ENCODE measurements at regions not wholly inside any gene's neighbourhood (a gene's known extent, or its start where the extent isn't known, plus 50 kb on each side); places are given as distances from the start of the nearest gene placed in this dataset.
"Not testable (repeated sequence)": the region's sequence is repeated elsewhere in the genome, so short reads cannot be mapped to it uniquely, and the experiment has no call there.

GRCh38 chr3:40940651-40941050, 258.7 kb upstream of the CTNNB1 start:
- in situ Hi-C loops (cut with MboI; ENCODE audit: low sequenced_read_pairs, unreplicated experiment): no loop called here
- DNase-seq (ENCODE audit: low spot score): no peak
- TF ChIP-seq, protein P1, sequence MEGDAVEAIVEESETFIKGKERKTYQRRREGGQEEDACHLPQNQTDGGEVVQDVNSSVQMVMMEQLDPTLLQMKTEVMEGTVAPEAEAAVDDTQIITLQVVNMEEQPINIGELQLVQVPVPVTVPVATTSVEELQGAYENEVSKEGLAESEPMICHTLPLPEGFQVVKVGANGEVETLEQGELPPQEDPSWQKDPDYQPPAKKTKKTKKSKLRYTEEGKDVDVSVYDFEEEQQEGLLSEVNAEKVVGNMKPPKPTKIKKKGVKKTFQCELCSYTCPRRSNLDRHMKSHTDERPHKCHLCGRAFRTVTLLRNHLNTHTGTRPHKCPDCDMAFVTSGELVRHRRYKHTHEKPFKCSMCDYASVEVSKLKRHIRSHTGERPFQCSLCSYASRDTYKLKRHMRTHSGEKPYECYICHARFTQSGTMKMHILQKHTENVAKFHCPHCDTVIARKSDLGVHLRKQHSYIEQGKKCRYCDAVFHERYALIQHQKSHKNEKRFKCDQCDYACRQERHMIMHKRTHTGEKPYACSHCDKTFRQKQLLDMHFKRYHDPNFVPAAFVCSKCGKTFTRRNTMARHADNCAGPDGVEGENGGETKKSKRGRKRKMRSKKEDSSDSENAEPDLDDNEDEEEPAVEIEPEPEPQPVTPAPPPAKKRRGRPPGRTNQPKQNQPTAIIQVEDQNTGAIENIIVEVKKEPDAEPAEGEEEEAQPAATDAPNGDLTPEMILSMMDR (IDR thresholded peaks at IDR 0.05; ENCODE audit: borderline replicate concordance, control extremely low read depth, extremely low read depth, insufficient read depth, missing control alignments): no peak

DNA sequence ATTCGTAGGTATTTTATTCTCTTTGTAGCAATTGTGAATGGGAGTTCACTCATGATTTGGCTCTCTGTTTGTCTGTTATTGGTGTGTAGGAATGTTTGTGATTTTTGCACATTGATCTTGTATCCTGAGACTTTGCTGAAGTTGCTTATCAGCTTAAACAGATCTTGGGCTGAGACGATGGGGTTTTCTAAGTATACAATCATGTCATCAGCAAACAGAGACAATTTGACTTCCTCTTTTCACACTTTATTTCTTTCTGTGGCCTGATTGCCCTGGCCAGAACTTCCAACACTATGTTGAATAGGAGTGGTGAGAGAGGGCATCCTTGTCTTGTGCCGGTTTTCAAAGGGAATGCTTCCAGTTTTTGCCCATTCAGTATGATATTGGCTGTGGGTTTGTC, 252.3 kb upstream of the CTNNB1 start:
- in situ Hi-C loops (cut with MboI; ENCODE audit: low sequenced_read_pairs, unreplicated experiment); DNase-seq (ENCODE audit: low spot score): not testable (repeated sequence)

DNA sequence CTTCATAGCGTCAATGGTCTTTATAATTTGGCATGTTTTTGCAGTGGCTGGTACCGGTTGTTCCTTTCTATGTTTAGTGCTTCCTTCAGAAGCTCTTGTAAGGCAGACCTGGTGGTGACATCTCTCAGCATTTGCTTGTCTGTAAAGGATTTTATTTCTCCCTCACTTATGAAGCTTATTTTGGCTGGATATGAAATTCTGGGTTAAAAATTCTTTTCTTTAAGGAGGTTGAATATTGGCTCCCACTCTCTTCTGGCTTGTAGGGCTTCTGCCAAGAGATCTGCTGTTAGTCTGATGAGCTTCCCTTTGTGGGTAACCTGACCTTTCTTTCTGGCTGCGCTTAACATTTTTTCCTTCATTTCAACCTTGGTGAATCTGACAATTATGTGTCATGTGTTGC, 250.0 kb upstream of the CTNNB1 start:
- in situ Hi-C loops (cut with MboI; ENCODE audit: low sequenced_read_pairs, unreplicated experiment); DNase-seq (ENCODE audit: low spot score): not testable (repeated sequence)

GRCh38 chr3:40951636-40952035, 247.7 kb upstream of the CTNNB1 start:
- no peak for DNase-seq (ENCODE audit: low spot score)
- in situ Hi-C loops (cut with MboI; ENCODE audit: low sequenced_read_pairs, unreplicated experiment): no loop called here
- TF ChIP-seq, protein P1 (IDR thresholded peaks at IDR 0.05; ENCODE audit: borderline replicate concordance, control extremely low read depth, extremely low read depth, insufficient read depth, missing control alignments): no peak

GRCh38 chr3:40961104-40961857, 238.0 kb upstream of the CTNNB1 start:
- peak; percentile 41 for DNase-seq (ENCODE audit: low spot score)
- in situ Hi-C loops (cut with MboI; ENCODE audit: low sequenced_read_pairs, unreplicated experiment): no loop called here
- TF ChIP-seq, protein P1 (IDR thresholded peaks at IDR 0.05; ENCODE audit: borderline replicate concordance, control extremely low read depth, extremely low read depth, insufficient read depth, missing control alignments): no peak

- in situ Hi-C loops (cut with MboI; ENCODE audit: low sequenced_read_pairs, unreplicated experiment): no loop called here
- TF ChIP-seq, protein P1 (IDR thresholded peaks at IDR 0.05; ENCODE audit: borderline replicate concordance, control extremely low read depth, extremely low read depth, insufficient read depth, missing control alignments): no peak
- no peak for DNase-seq (ENCODE audit: low spot score)
Measured at GRCh38 chr3:40962721-40963120, 236.6 kb upstream of the CTNNB1 start.

DNA sequence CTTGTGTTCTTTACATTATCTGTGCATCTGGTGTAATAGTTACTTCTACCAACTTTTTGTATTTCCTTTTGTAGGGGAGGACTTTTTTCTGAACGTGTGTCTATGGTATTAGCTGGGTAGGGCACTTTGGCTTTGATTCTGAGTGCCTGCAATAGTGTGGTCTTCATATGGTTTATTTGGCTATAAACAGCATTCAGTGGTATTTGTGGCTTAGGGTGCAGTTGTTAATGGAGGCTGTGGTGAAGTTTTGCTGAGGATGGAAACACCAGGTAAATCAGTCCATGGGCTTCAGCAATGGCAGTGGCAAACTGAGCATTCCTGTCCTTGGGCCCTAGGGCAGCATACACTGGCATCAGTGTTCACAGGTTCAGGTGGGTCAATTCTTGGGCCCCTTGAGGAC, 230.6 kb upstream of the CTNNB1 start:
- no peak for DNase-seq (ENCODE audit: low spot score)
- in situ Hi-C loops (cut with MboI; ENCODE audit: low sequenced_read_pairs, unreplicated experiment): no loop called here

More for the DNA sequence above, 230.6 kb upstream of the CTNNB1 start:
- TF ChIP-seq, protein P1 (IDR thresholded peaks at IDR 0.05; ENCODE audit: borderline replicate concordance, control extremely low read depth, extremely low read depth, insufficient read depth, missing control alignments): no peak

Measured in GM13976 (cell line).